BLaER1 treated with 17β-estradiol and CSF1 and Interleukin-3, amounts not matched to agents 10 nM and 100 nM (cell line): ENCODE measurements at regions not wholly inside any gene's neighbourhood (a gene's known extent, or its start where the extent isn't known, plus 50 kb on each side); places are given as distances from the start of the nearest gene placed in this dataset.
A peak's percentile ranks its signal among the peaks of the same experiment; 100 is the strongest.

Experiments
- H3K27ac ChIP-seq, 11 experiments: shearing (Covaris generic); formaldehyde crosslinking; 2 replicates each; pipeline ENCODE4 v1.8.1; 2022
- H3K27me3 ChIP-seq, 11 experiments: shearing (Covaris generic); formaldehyde crosslinking; 2 replicates each; pipeline ENCODE4 v1.8.1; 2022
- H3K36me3 ChIP-seq, 11 experiments: shearing (Covaris generic); formaldehyde crosslinking; 2 replicates each; pipeline ENCODE4 v1.8.1; 2022
- H3K4me1 ChIP-seq, 10 experiments: shearing (Covaris generic); formaldehyde crosslinking; 2 replicates each; pipeline ENCODE4 v1.8.1; 2022
- H3K4me2 ChIP-seq, 11 experiments: shearing (Covaris generic); formaldehyde crosslinking; 2 replicates each; pipeline ENCODE4 v1.8.1; 2022
- H3K4me3 ChIP-seq, 10 experiments: shearing (Covaris generic); formaldehyde crosslinking; 2 replicates each; pipeline ENCODE4 v1.8.1; 2022
- H3K9ac ChIP-seq, 11 experiments: shearing (Covaris generic); formaldehyde crosslinking; 2 replicates each; pipeline ENCODE4 v1.8.1; 2022
- H3K9me3 ChIP-seq, 11 experiments: shearing (Covaris generic); formaldehyde crosslinking; replicated peaks in 1 of 11; 2 replicates each; pipeline ENCODE4 v1.8.1; 2022
- H4K20me1 ChIP-seq, 11 experiments: shearing (Covaris generic); formaldehyde crosslinking; 2 replicates each; pipeline ENCODE4 v1.8.1; 2022
- Cebpa-rat ChIP-seq, 11 experiments: shearing (Covaris generic); IDR thresholded peaks; 2 replicates each; pipeline ENCODE4 v1.8.1; 2022

- Histone ChIP-seq H3K9me3 (peaks cover 6 to 16% (median 9%) of the 10 kb centered on the region in 11 experiments; a peak in 14 of 22 replicates), H3K36me3 (no peaks in the 10 kb centered on the region), H4K20me1 (no peaks in the 10 kb centered on the region), H3K27ac (peak overlapping the region in 1 of 11 experiments; percentile 10; a peak in 1 of 22 replicates), H3K27me3 (peaks cover 0 to 11% (median 0%) of the 10 kb centered on the region in 11 experiments; a peak in 3 of 22 replicates), H3K4me2 (peak overlapping the region; percentile 29 to 75 (median 62); a peak in 21 of 22 replicates), H3K4me3 (no peak overlapping the region), H3K4me1 (peaks cover 20 to 38% (median 25%) of the 10 kb centered on the region in 10 experiments), H3K9ac (peak overlapping the region in 3 of 11 experiments; percentile 3 to 48 (median 9); a peak in 1 of 22 replicates)
- no peak for TF ChIP-seq Cebpa-rat (IDR thresholded peaks at IDR 0.05)
Observed at GRCh38 chr17:83144421-83145357, 65.3 kb downstream of the METRNL start.

- H3K9me3 ChIP-seq, result peaks cover 6 to 16% (median 9%) of the 10 kb centered on the region in 11 experiments; a peak in 14 of 22 replicates
Observed at GRCh38 chr17:83145358-83145738, 65.9 kb downstream of the METRNL start.

GRCh38 chr17:83145831-83146230, 66.4 kb downstream of the METRNL start:
- peaks cover 6 to 16% (median 9%) of the 10 kb centered on the region in 11 experiments; a peak in 14 of 22 replicates for H3K9me3 ChIP-seq
- H3K4me1 ChIP-seq, result peaks cover 21 to 46% (median 25%) of the 10 kb centered on the region in 10 experiments
- H3K9ac ChIP-seq, result no peak overlapping the region
- H3K27ac ChIP-seq, result no peak overlapping the region
- no peak for TF ChIP-seq Cebpa-rat (IDR thresholded peaks at IDR 0.05)
- H3K27me3 ChIP-seq, result peaks cover 0 to 13% (median 0%) of the 10 kb centered on the region in 11 experiments; a peak in 4 of 22 replicates
- H3K36me3 ChIP-seq, result no peaks in the 10 kb centered on the region
- H3K4me3 ChIP-seq, result no peak overlapping the region
- H4K20me1 ChIP-seq, result no peaks in the 10 kb centered on the region
- peak overlapping the region in 9 of 11 experiments; percentile 42 to 75 (median 64); a peak in 15 of 22 replicates for H3K4me2 ChIP-seq

More at GRCh38 chr17:83145358-83145738, 65.9 kb downstream of the METRNL start:
- H3K9ac ChIP-seq, result 0 out of 22 replicates have a peak overlapping the region, but pooled peaks of 1 of the 11 experiments have one; percentile 3
- TF ChIP-seq Cebpa-rat (IDR thresholded peaks at IDR 0.05), result no peak
- H3K4me1 ChIP-seq, result peaks cover 21 to 44% (median 25%) of the 10 kb centered on the region in 10 experiments
- H4K20me1 ChIP-seq, result no peaks in the 10 kb centered on the region
- no peaks in the 10 kb centered on the region for H3K36me3 ChIP-seq
- H3K27me3 ChIP-seq, result peaks cover 0 to 12% (median 0%) of the 10 kb centered on the region in 11 experiments; a peak in 3 of 22 replicates
- peak overlapping the region in 10 of 11 experiments; percentile 42 to 75 (median 63); a peak in 19 of 22 replicates for H3K4me2 ChIP-seq
- H3K27ac ChIP-seq, result no peak overlapping the region
- no peak overlapping the region for H3K4me3 ChIP-seq

GRCh38 chr17:83146347-83146746, 66.9 kb downstream of the METRNL start:
- no peak overlapping the region for H3K9ac ChIP-seq
- peaks cover 21 to 46% (median 25%) of the 10 kb centered on the region in 10 experiments for H3K4me1 ChIP-seq
- peak overlapping the region in 1 of 11 experiments; percentile 33; a peak in 1 of 22 replicates for H3K4me2 ChIP-seq
- TF ChIP-seq Cebpa-rat (IDR thresholded peaks at IDR 0.05), result no peak
- peaks cover 0 to 18% (median 0%) of the 10 kb centered on the region in 11 experiments; a peak in 4 of 22 replicates for H3K27me3 ChIP-seq
- H3K4me3 ChIP-seq, result no peak overlapping the region
- H3K27ac ChIP-seq, result no peak overlapping the region
- H4K20me1 ChIP-seq, result no peaks in the 10 kb centered on the region
- H3K36me3 ChIP-seq, result no peaks in the 10 kb centered on the region
- H3K9me3 ChIP-seq, result peaks cover 6 to 16% (median 9%) of the 10 kb centered on the region in 11 experiments; a peak in 14 of 22 replicates

GRCh38 chr17:83147280-83147679, 67.9 kb downstream of the METRNL start:
- Histone ChIP-seq H4K20me1 (no peaks in the 10 kb centered on the region), H3K4me3 (no peak overlapping the region), H3K27me3 (peaks cover 0 to 24% (median 0%) of the 10 kb centered on the region in 11 experiments; a peak in 4 of 22 replicates), H3K27ac (no peak overlapping the region), H3K4me1 (peaks cover 22 to 52% (median 26%) of the 10 kb centered on the region in 10 experiments), H3K9ac (no peak overlapping the region), H3K9me3 (peaks cover 4 to 13% (median 6%) of the 10 kb centered on the region in 11 experiments; a peak in 14 of 22 replicates), H3K36me3 (no peaks in the 10 kb centered on the region), H3K4me2 (peak overlapping the region in 3 of 11 experiments; percentile 6 to 33 (median 23); a peak in 5 of 22 replicates)
- TF ChIP-seq Cebpa-rat (IDR thresholded peaks at IDR 0.05), result no peak

- no peak for TF ChIP-seq Cebpa-rat (IDR thresholded peaks at IDR 0.05)
- H3K27ac ChIP-seq, result no peak overlapping the region
- H3K9ac ChIP-seq, result no peak overlapping the region
- H3K9me3 ChIP-seq, result peaks cover 0 to 6% (median 0%) of the 10 kb centered on the region in 11 experiments; a peak in 5 of 22 replicates
- peaks cover 0 to 24% (median 0%) of the 10 kb centered on the region in 11 experiments; a peak in 4 of 22 replicates for H3K27me3 ChIP-seq
- H3K36me3 ChIP-seq, result no peaks in the 10 kb centered on the region
- H3K4me2 ChIP-seq, result peak overlapping the region in 3 of 11 experiments; percentile 17 to 23 (median 20); a peak in 4 of 22 replicates
- no peaks in the 10 kb centered on the region for H4K20me1 ChIP-seq
- H3K4me3 ChIP-seq, result no peak overlapping the region
- H3K4me1 ChIP-seq, result peaks cover 34 to 64% (median 37%) of the 10 kb centered on the region in 10 experiments
Observed at GRCh38 chr17:83148317-83149028, 69.1 kb downstream of the METRNL start.

GRCh38 chr17:83149029-83149725, 69.8 kb downstream of the METRNL start:
- peaks cover 0 to 24% (median 0%) of the 10 kb centered on the region in 11 experiments; a peak in 5 of 22 replicates for H3K27me3 ChIP-seq
- no peaks in the 10 kb centered on the region for H3K36me3 ChIP-seq
- H3K9me3 ChIP-seq, result peaks cover 0 to 6% (median 0%) of the 10 kb centered on the region in 11 experiments; a peak in 5 of 22 replicates
- peak overlapping the region in 4 of 11 experiments; percentile 5 to 32 (median 14); a peak in 4 of 22 replicates for H3K4me2 ChIP-seq
- no peak overlapping the region for H3K9ac ChIP-seq
- no peak for TF ChIP-seq Cebpa-rat (IDR thresholded peaks at IDR 0.05)
- no peak overlapping the region for H3K27ac ChIP-seq
- H4K20me1 ChIP-seq, result no peaks in the 10 kb centered on the region
- peaks cover 34 to 71% (median 40%) of the 10 kb centered on the region in 10 experiments for H3K4me1 ChIP-seq
- H3K4me3 ChIP-seq, result no peak overlapping the region
